ENCODE measurements at regions not wholly inside any gene's neighbourhood (a gene's known extent, or its start where the extent isn't known, plus 50 kb on each side); places are given as distances from the start of the nearest gene placed in this dataset.

GRCh38 chr7:12961910-12962480 lies 274.6 kb downstream of the ARL4A start (continued):
- TF ChIP-seq REST (IDR thresholded peaks at IDR 0.05; ENCODE audit: unreplicated experiment): no peak
- no peak for TF ChIP-seq POLR2AphosphoS5 (IDR thresholded peaks at IDR 0.05; ENCODE audit: low read depth)
- no peak for TF ChIP-seq JUNB (IDR thresholded peaks at IDR 0.05; ENCODE audit: unreplicated experiment)
- no peak for TF ChIP-seq STAT1 (IDR thresholded peaks at IDR 0.05; ENCODE audit: unreplicated experiment)
- no peak for TF ChIP-seq ETS1 (IDR thresholded peaks at IDR 0.05)

GRCh38 chr7:12963435-12963834 lies 276.0 kb downstream of the ARL4A start:
- Histone ChIP-seq H3K4me2 (no peak overlapping the region), H3K4me3 (no peak overlapping the region), H3F3A (replicated peaks; ENCODE audit: low read depth) (no peaks in the 10 kb centered on the region), H3K9me2 (ENCODE audit: insufficient read depth) (no peaks in the 10 kb centered on the region), H2AFZ (no peak overlapping the region), H3K4me1 (ENCODE audit: insufficient read depth) (no peaks in the 10 kb centered on the region), H4K20me1 (replicated peaks; ENCODE audit: insufficient read depth) (no peaks in the 10 kb centered on the region), H3K27me3 (ENCODE audit: insufficient read depth) (no peaks in the 10 kb centered on the region), H3K79me2 (replicated peaks; ENCODE audit: insufficient read depth) (no peaks in the 10 kb centered on the region), H3K27ac (ENCODE audit: low read depth) (no peak overlapping the region), H3K36me3 (ENCODE audit: insufficient read depth) (no peaks in the 10 kb centered on the region)
- H3K27ac Mint-ChIP-seq: no peak overlapping the region
- no peak overlapping the region for H3K4me3 Mint-ChIP-seq
- TF ChIP-seq POLR2AphosphoS5 (IDR thresholded peaks at IDR 0.05; ENCODE audit: low read depth): no peak
- no peak for TF ChIP-seq REST (IDR thresholded peaks at IDR 0.05; ENCODE audit: unreplicated experiment)
- TF ChIP-seq ETS1 (IDR thresholded peaks at IDR 0.05): no peak
- no peak for TF ChIP-seq ZNF114 (CRISPR knock-in tag; IDR thresholded peaks at IDR 0.05)
- no peak for TF ChIP-seq JUNB (IDR thresholded peaks at IDR 0.05; ENCODE audit: unreplicated experiment)
- TF ChIP-seq STAT1 (IDR thresholded peaks at IDR 0.05; ENCODE audit: unreplicated experiment): no peak
- ATAC-seq (no peak), DNase-seq (ENCODE audit: low spot score) (no peak)
- H3K4me1 Mint-ChIP-seq: peaks cover 14% of the 10 kb centered on the region; the same call in 2 of the 3 replicates
- no peaks in the 10 kb centered on the region for H3K9me3 Mint-ChIP-seq
- H3K36me3 Mint-ChIP-seq (ENCODE audit: low read depth): no peaks in the 10 kb centered on the region
- H3K27me3 Mint-ChIP-seq (ENCODE audit: insufficient read depth, low read depth, poor library complexity): peaks cover 3% of the 10 kb centered on the region

All from GM23338 (cell line).